HG02571 (cell line): ENCODE measurements at regions not wholly inside any gene's neighbourhood (a gene's known extent, or its start where the extent isn't known, plus 50 kb on each side); places are given as distances from the start of the nearest gene placed in this dataset.

Source experiments
- ATAC-seq: cut with Tn5 transposase; IDR thresholded peaks from one replicate; pipeline ENCODE4 v1.9.1; 2021; ENCODE audit warnings: mild to moderate bottlenecking, moderate library complexity; ENCODE audit not compliant: unreplicated experiment

DNA sequence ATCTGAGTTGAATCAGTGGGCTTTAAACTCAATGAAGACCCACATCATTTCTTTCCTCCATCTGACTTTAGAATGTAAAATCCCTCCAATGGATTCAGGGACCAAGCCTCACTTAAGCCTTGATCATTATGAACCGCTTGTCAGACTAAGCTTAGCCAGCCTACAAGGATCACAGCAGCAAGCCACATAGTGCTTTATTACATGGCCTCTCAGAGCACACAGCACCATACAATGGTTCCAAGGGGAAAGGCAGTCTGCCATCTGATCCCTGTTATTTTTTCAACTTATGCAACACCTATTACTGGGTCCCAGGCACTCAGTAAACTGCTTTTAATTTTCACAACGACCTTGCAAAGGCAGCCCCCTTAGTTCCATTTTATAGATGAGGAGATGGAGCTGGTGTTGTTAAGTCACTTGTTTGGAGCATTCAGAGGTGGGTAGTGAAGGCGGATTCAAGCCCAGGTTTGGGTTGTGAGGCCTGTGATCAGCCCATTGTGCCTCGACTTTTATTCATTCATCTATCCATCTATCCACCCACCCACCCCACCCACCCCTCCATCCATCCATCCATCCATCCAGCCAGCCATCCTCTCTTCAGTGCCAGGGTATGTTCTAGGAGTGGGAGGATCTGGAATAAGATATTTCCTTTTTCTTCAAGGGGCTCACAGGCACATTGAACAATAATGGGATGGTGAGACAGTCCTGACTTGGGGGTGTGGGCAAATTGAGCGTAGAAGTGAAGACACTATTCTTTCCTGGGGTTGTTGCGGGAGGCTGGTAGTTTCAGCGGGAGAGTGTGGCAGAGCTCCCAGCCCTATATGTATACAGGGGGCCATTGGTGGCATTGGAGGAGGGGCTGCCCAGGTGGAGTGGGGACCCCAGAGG, 141.2 kb downstream of the MYCN start:
- no peak for ATAC-seq

DNA sequence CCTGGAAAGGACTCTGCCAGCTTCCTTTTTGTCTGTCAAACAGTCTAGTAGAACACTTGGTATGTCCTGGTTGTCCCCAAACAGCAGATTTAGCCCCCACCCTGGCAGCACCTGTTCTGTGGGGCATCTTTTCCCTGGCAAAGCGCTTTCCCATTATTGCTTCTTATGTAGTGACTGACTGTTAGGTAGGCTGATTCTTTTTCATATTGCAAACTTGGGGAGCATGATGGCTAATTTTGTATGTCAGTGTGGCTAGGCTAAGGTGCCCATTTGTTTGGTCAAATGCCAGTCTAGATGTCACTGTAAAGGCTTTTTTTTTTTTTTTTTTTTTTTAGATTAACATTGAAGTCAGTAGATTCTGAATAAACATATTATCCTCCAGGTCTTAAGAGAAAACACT, 140.2 kb downstream of the MYCN start:
- no peak for ATAC-seq

DNA sequence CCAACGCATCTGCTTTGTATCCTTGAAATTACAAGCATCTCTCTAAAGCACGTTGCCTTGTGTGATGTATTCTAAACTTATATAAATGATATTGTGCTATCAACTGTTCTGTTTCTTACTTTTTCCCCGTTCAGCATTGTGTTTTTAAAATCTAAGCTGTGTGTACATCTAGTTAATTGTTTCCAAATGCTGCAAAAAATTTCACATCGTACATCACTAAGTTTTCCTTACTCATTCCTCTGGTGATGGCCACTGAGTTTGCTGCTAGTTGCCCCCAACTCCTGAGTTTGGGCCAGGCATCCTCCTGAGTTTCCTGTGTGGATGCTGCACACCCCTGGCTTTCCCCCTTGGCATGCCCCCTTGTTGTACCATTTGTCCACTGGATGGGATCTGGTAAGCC, 139.7 kb downstream of the MYCN start:
- ATAC-seq, result no peak

DNA sequence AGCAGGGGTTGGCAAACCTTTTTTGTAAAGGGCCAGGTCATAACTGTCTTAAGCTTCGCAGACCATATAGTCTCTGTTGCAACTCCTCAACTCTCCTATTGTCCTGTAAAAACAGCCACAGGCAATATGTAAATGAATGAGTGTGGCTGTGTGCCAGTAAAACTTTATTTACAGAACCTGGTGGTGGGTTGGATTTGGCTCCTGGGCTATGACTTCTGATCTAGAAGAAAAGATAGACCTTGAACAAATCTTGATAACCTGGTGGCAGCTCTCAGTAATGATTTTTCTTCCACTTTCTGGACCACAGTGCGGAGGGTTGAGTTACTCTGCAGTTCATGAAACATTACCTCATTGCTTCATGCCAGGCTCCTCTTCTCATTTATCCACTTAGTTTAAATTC, 139.3 kb downstream of the MYCN start:
- no peak for ATAC-seq

DNA sequence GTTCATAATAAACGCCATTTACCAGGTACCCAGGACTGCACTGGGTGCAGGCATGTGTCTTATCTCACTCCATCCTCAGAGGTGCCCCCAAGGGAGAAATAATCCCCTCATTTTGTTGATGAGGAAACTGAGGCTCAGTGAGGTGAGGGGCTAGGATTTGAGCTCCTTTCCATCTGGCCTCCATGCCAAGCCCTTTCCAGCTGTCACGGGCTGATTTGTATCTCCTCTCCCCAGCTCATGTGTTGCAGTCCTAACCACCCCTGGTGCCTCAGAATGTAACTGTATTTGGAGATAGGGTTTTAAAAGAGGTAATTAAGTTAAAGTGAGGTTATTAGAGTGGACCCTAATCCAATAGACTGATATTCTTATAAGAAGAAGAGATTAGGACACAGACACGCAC, 137.3 kb downstream of the MYCN start:
- no peak for ATAC-seq

DNA sequence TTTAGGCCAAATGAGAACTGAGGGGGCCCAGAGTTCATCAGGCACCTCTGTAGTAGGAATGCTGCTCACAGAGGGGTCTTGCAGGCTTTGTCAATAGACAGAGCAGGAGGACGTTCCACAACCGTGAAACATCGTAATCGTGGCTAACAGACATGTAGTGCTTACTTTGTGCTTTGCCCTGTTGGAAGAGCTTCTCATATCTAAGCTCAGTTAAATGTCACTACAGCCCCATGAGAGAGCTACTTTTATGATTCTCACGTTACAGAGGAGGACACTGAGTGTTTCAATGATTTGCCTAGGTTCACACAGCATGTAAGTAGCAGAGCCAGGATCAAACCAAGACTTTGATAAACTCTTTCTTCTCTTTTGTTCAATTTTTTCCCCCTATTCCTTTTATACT, 136.6 kb downstream of the MYCN start:
- ATAC-seq, result no peak

DNA sequence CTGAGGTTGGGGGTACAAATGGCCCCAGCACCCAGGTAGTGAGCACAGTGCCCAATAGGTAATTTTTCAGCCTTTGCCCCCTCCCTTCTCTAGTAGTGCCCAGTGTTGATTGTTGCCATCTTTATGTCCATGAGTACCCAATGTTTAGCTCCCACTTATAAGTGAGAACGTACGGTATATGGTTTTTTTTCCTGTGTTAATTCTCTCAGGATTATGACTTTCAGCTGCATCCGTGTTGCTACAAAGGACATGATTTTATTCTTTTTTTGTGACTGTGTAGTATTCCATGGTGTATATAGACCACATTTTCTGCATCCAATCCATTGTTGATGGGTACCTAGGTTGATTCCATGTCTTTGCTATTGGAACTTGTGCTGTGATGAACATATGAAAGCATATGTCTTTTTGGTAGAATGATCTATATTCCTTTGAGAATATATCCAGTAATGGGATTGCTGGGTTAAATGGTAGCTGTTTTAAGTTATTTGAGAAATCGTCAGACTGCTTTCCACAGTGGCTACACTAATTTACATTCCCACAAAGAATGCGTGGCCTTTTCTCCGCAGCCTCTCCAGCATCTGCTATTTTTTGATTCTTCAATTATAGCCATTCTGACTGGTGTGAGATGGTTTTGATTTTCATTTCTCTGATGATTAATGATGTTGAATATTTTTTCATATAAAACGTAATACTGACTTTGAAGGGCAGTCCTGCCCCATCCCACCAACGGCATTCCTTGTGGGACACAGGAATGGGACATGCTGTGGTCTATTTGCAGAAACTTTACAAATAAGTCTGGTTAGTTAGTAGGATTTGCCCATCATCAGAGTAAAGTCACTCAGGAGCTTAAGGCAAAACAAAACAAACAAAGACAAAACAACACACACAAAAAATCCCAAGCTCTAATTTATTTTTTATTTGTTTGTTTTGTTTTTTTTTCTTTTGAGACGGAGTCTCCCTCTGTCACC, 135.0 kb downstream of the MYCN start:
- no peak for ATAC-seq

DNA sequence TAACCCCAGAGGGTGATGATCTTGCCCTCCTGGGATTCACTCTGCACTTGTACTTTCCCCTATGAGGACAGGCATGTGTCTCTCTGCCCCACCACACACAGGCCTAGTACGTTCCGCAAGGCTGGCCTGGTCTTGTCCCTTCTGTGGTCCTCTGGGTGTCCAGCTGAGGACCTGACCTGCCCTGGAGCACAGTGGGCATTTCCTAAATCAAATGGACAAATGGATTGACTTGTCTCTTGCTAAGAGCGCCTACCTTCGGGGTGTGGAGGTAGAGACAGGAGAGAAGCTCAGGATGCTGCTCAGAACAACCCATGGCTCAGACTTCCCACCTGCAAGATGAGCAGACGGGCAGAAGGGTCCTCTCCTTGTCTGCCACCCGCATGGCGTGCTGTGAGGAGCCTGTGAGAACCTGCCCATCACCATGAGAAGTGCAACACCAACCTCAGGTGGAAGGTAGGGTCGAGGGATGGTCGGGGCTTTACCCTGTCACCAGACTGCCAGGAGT, 133.6 kb downstream of the MYCN start:
- ATAC-seq, result no peak

DNA sequence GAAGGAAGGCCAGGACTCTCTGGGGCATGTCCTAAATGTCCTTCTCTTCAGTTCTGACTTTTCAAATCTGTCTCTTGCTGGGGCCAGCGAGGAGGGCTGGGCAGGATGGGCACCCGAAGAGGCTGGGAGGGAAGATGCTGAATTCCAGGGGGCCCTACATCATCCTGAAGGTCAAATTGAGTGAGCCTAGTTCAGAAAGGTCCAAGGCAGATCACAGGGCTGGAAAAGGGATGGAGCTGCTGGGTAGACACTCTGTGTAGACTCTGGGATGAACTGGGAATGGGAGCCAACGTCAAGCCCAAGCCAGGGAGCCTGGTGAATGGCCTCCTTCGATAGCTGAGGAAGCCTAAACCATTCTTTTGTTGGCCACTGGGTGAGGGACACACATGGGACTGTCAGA, 133.1 kb downstream of the MYCN start:
- ATAC-seq, result no peak

DNA sequence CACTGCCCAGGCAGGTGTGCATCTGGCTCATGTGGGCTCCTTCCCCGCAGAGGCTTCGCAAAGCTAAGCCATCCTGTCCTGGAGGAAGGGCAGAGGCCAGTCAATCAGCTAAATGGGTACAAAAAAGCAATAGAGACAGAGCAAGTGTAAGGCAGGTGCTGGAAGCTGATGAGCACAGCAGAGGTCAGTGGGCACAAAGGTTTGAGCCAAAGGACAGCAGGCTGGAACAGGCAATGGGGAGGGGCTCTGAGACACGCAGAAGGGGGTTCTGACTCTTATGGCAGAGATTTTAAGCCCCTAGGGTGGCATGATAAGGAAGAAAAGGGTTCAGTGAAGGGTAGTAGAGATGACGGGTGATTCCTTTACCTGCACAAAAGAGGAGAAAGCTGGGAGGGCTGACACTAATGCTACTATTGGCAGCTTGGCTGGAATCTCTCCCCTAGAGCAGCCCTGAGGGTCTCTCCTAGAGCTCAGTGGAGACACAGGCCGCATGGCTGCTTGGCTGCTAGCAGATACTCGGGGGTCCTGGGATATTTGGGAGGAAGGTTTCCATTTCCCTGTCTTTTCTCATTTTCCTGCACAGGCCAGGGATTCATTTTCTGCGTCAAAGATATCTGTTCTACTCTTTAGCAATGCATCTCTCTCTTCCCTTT, 132.4 kb downstream of the MYCN start:
- no peak for ATAC-seq

DNA sequence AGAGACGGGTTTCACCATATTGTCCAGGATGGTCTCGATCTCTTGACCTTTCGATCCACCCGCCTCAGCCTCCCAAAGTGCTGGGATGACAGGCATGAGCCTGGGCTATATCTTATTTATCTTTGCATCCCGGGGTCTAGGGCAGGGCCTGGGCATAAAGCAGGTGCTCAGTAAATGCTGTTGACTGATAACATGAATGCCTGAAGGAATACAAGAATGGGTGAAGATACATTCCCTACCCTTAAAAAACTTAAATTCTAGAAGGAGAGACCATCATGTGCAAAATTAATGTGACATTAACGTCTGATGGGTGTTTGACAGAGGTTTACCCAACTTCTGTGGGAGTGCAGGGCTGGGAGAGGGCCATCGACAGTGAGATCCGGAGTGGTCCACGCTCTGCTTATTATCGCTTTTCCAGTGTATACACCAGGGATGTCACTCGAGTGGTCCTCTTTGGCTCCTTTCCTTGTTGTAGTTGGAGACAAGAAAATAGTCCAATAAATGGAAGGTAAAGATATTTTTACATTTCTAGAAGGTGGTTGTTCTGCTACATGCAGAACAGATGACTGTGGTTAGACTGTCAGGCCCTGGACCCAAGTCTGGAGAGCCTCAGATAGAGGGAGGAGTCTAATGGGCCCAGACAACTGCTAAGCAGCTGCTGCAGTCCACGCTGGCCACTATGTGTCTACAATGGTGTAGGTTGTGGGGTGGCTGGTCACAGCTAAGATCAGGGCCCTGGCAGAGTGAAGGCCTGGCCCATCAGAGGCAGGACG, 131.7 kb downstream of the MYCN start:
- ATAC-seq, result no peak

DNA sequence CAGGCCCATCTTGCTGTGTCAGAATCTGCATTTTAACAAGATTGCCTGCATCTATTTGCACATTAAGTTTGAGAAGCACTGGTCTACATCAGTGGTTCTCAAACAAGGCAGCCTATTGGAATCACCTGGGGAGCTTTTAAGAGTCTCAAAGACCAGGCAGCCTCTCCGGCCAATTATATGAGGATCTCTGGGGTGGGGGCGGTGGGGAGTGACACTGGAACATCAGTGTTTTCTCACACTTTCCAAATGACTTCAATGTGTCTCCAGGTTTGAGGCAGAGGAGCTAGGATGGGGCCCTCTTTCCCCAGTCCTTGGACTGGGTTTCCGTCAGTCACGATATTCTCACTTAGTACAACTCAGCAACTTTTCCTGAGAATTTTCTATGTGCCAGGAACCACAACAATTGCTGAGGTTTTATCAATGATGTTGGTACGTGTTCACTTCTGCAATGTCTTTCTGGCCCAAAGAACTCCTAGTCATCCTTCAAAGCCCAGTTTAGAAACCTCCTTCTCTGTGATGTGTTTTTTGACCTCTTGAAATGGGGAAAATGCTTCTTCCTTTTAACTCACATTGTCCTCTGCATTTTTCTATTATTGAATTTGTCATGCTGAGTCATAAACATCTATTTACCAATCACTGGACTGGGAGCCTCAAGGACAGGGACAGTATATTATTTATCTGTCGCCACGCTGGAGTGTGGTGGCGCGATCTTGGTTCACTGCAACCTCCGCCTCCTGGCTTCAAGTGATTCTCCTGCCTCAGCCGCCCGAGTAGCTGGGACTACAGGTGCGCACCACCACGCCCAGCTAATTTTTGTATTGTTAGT, 130.9 kb downstream of the MYCN start:
- ATAC-seq, result no peak

DNA sequence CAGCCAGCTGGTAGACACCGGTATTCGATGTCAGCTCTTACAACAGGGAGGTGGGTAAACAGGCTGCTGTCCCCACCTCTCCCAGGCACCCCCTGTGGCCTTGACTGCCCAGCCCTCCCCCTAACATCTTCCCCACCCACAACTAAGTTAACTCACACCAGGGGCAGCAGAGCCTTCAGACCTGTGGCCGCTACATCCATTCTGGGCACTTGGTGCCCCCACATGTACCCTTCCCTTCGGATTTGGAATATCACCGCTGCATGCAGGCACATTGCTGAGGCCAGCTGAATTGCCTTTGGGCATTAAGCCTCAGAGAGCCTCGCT, 130.3 kb downstream of the MYCN start:
- no peak for ATAC-seq

DNA sequence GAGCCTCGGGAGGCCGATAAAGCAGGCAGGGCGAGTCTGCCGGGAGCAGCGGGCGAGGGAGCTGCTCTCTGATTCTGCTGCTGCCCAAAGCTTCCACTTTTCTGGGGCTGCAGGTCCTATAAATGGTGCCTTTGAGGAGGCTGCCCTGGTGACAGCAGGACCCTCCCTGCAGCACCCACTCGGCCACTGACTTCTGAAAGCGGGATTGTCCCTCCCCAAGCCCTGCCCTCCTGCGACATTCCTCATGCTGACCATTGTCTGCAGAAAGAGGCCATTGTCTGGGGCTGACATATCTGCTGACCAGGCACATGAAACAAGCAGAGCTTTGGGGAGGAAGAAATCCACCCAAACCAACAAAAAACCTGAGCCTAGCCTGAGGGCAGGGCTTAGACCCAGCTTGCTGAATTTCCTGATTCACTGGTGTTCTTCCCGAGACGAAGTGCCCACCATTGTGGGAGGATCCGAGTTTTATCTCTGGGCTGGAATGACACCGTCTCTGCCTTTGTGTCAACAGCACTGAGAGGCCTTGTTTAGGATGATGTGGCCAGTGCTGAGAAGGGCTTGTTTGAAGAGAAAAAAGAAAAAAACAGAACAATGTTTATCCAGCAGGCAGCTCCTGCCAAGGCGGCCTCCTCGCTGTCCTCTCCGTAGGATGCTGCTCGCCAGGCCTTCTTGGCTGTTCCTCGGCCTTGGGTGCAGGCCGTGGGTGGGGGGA, 129.7 kb downstream of the MYCN start:
- ATAC-seq, result no peak

DNA sequence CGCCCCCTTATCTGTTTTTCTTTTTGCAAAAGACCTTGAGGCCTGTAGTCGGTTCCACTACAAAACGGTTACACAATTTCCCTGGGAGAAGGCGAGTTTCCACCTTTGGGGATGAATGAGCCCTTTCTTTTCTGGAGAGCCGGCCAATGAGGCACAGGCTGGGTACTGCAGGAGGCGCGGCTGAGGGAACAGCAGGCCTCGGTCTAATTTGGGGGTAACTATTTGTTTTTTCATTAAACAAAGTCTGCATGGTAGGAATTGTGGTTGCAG, 129.2 kb downstream of the MYCN start:
- ATAC-seq, result no peak

DNA sequence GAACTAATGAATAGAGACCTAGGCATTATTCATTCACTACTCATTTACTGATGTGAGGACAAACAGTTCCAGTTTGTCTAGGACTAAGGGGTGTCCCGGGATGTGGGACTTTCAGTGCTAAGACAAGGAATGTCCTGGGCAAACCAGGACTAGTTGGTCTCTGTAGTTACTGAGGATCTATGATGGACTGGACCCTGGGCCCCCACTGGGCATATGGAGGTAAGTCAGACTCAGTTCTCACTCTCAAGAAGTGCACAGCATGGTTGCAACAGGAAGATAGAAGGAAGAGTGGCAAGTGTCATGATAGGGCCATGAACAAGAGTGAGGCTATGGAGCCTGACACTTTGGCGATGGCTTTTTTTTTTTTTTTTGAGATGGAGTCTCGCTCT, 128.2 kb downstream of the MYCN start:
- no peak for ATAC-seq

DNA sequence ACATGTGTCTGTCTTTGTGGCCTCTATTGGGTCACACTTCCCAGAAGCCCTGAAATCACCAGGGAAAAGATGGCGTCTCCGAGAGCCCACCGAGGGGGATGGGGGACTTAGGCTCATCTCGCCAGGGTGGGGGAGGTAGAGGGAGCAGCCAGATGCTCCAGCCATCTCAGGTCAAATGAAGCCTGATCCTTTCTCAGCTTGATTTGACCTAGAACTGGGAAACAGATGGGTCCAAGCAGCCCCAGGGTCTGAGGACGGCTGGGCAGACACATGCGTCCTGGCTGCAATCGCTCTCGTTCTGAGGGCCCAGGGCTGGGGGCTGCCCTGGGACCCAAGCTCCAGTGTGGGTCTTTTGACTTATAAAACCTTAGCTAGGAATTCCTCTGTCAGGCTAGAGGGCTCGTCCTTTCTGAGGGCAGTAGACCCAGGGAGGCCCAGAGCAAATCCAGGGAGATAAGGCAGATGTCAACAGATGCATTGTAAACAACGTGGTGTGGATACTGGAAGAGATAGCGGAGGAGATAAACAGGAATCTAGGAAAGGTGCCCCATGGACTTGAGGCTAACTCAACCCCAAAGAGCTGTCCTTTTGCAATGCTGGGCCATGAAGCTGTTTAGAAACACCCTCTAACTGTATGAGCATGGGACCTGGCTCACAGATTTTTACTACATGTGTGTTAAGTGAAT, 127.7 kb downstream of the MYCN start:
- ATAC-seq, result no peak

DNA sequence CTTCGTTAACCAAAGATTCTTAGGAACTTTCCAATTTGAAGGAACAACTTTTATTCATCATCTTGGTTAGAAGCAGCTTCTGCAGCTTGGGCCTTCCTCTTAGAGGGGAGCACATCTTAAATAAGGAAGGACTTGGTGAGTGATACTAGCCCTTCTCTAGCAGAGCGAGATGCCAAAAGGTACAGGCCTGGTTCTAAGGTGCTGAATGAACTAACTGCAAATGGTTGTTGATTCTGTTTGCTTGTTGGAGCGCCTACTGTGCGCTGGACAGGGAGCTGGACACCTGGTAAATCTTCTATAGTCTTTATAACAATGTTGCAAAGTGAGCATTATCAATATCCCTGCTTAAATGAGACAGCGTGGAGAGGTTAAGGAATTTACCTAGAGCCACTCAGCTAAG, 127.1 kb downstream of the MYCN start:
- ATAC-seq, result no peak

DNA sequence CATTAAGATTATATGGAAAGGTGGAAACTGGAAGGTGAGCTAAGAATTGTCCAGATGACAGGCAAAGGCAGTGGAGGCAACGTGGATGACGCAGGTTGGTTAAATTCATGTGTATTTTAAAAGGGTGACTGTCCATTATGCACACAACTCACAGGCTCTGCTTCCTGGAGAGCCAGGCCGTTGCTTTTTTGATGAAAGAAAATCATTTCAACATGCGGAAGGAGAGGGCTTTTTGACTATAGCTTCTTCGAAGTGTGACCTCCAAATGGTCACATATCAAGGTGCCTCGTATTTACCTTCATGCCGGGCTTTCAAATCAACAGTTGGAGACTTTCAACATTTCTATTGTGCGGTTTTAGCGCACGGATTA, 126.7 kb downstream of the MYCN start:
- no peak for ATAC-seq
